GM21515 (cell line): ENCODE measurements at regions not wholly inside any gene's neighbourhood (a gene's known extent, or its start where the extent isn't known, plus 50 kb on each side); places are given as distances from the start of the nearest gene placed in this dataset.

Source experiments
- ATAC-seq: cut with Tn5 transposase; IDR thresholded peaks from one replicate; pipeline ENCODE4 v1.9.1; 2021; ENCODE audit not compliant: unreplicated experiment

DNA sequence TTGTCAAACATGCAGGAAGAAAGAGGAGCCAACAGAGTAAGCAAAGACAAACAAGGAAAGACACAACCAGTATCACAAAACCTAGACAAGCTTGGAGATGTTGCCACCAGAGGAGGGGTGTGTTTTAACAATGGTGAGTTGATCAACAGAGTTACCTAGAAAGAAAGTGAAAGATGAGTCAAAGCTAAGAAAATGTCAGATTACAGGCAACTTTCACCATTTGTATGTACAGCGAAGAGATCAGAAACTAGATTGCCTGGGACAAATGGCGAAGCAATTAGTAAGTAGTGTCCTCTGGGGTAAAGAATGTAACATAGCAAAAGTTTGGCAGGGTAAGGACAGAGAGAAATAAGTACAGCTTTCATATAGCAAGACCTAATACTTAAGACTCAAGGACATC lies 51.6 kb upstream of the POU3F2 start:
- peak; percentile 41 for ATAC-seq

DNA sequence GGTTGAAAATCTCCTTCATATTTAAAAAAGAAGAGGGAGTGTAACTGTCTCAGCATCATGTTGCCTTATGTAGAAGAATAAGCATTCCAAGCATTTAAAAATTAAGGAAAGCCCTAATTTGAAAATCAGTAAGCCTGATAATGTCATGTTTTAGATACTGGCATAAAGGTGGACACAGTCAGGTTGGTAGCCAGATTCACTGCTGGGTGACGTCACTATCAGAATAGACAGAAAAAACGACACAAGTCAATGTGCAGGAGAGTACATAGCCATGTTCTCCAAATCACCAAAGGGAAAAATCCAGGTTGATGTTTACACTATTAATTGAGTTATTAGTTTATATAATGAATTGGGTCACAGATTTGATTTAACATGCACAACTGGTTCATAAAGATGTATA lies 50.8 kb upstream of the POU3F2 start:
- no peak for ATAC-seq
